Omental fat pad (tissue), 3 donors: ENCODE measurements at regions not wholly inside any gene's neighbourhood (a gene's known extent, or its start where the extent isn't known, plus 50 kb on each side); places are given as distances from the start of the nearest gene placed in this dataset.

ENCODE experiments used
- ATAC-seq: fragments of 150-250 bp; one replicate; pipeline ENCODE4 v1.9.1; 2016; ENCODE audit warnings: mild to moderate bottlenecking, moderate library complexity; ENCODE audit not compliant: low FRiP score
- DNase-seq: peaks from one replicate; pipeline ENCODE4 v3.0.0-alpha.2; 2019; ENCODE audit warnings: low spot score
- TF ChIP-seq, protein P1 (sequence below), 3 donors: fragments of 450-650 bp; IDR thresholded peaks; one replicate each; pipeline ENCODE4 v1.5.1; 2016 to 2017; ENCODE audit warnings: antibody characterized with exemption in 3 of 3, mild to moderate bottlenecking in 3 of 3, moderate library complexity in 2 of 3

- TF ChIP-seq, protein P1, sequence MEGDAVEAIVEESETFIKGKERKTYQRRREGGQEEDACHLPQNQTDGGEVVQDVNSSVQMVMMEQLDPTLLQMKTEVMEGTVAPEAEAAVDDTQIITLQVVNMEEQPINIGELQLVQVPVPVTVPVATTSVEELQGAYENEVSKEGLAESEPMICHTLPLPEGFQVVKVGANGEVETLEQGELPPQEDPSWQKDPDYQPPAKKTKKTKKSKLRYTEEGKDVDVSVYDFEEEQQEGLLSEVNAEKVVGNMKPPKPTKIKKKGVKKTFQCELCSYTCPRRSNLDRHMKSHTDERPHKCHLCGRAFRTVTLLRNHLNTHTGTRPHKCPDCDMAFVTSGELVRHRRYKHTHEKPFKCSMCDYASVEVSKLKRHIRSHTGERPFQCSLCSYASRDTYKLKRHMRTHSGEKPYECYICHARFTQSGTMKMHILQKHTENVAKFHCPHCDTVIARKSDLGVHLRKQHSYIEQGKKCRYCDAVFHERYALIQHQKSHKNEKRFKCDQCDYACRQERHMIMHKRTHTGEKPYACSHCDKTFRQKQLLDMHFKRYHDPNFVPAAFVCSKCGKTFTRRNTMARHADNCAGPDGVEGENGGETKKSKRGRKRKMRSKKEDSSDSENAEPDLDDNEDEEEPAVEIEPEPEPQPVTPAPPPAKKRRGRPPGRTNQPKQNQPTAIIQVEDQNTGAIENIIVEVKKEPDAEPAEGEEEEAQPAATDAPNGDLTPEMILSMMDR (IDR thresholded peaks at IDR 0.05), result no peak
- DNase-seq (no peak), ATAC-seq (no peak)
These were observed 1477.1 kb upstream of the PCDH7 start for GRCh38 chr4:29243054-29243453.

GRCh38 chr4:29243851-29244250 lies 1476.3 kb upstream of the PCDH7 start:
- DNase-seq (no peak), ATAC-seq (no peak)
- TF ChIP-seq, protein P1 (IDR thresholded peaks at IDR 0.05), result no peak

GRCh38 chr4:29259556-29259955 lies 1460.6 kb upstream of the PCDH7 start:
- no peak for DNase-seq
- TF ChIP-seq, protein P1 (IDR thresholded peaks at IDR 0.05), result no peak
- no peak for ATAC-seq

- TF ChIP-seq, protein P1 (IDR thresholded peaks at IDR 0.05), result no peak
- ATAC-seq, result no peak
- DNase-seq, result no peak
These were observed 1457.2 kb upstream of the PCDH7 start for GRCh38 chr4:29262986-29263385.

DNA sequence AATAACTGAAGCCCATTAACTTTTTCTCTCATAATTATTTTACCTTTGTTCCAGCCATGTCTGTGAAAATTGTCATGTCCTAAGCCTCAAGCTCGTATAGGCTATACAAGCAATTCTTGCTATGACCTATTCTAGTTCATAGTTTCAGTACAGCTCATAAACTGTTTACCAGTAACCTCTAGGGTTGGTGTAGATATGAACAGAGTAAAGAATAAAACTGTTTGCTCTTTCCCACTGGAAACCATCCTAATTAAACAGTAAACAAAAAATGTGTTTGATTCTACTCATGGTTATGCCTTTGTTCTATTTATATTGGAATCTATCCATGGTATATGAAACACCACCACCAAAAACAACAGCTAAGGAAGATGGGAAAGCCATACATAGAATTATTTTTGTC lies 1444.0 kb upstream of the PCDH7 start:
- ATAC-seq (no peak), DNase-seq (no peak)
- TF ChIP-seq, protein P1 (IDR thresholded peaks at IDR 0.05), result no peak

DNA sequence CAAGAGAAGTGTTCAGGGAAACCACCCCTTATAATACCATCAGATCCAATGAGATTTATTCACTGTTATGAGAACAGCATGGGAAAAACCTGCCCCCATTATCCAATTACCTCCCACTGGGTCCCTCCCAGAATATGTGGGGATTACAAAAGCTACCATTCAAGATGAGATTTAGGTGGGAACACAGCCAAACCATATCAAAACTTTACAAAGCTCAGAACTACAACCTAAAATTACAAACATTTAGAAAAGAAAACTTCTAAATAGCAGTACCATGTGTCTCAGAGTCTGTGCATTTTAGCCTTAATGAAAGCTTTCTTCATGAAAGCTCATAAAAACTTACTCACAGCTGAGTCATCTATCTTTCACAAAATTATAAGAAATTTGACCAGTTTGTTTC lies 1442.8 kb upstream of the PCDH7 start:
- ATAC-seq (no peak), DNase-seq (no peak)
- TF ChIP-seq, protein P1 (IDR thresholded peaks at IDR 0.05), result no peak

DNA sequence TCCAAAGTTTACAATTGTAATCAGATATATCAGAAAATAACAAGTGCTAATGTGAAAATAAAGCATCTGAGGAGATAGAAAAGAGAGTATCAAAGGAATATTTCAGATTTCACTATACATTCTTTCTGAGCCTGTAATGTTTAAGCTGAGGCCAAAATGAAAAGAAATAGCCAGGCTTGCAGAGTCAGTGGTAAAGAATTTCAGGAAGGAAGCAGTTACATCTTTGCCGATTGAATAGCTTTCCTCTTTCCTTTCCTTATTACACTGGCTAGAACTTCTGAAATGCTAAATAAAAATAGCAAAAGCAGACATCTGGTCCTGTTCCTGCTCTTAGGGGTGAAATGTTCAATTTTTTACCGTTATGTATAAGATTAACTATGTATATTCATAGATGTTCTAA lies 1441.6 kb upstream of the PCDH7 start:
- no peak for DNase-seq
- TF ChIP-seq, protein P1 (IDR thresholded peaks at IDR 0.05), result no peak
- ATAC-seq, result no peak
